B cell (primary cell): ENCODE measurements at regions not wholly inside any gene's neighbourhood (a gene's known extent, or its start where the extent isn't known, plus 50 kb on each side); places are given as distances from the start of the nearest gene placed in this dataset.

Experiments
- ATAC-seq: fragments of 200-7000 bp; cut with Tn5 transposase; one replicate; pipeline ENCODE4 v1.10.0; 2021; ENCODE audit warnings: low read depth, mild to moderate bottlenecking, moderate number of reproducible peaks, moderate library complexity
- CTCF ChIA-PET: fragments of 350-600 bp; sonication (Branson Sonifier 250); formaldehyde crosslinking; loops from one replicate; lab custom pipeline; 2021; ENCODE audit warnings: antibody characterized with exemption, inconsistent platforms; lab: Charles Lee
- POLR2A ChIA-PET: fragments of 350-600 bp; sonication (Branson Sonifier 250); formaldehyde crosslinking; loops from one replicate; lab custom pipeline; 2021; ENCODE audit warnings: antibody characterized with exemption; lab: Charles Lee
- DNase-seq: peaks from one replicate; pipeline ENCODE4 v3.0.0; 2013
- H2AFZ ChIP-seq: 2 replicates; pipeline ENCODE4 v1.6.1; 2012; ENCODE audit warnings: mild to moderate bottlenecking, low read depth, low read length; ENCODE audit not compliant: insufficient read depth, poor library complexity, severe bottlenecking
- H3K27ac ChIP-seq, 2 donors: 1 replicate in 1 of 2; 2 replicates in 1 of 2; pipeline ENCODE4 v1.5.1; 2012 to 2013; ENCODE audit warnings: low read length in 2 of 2, mild to moderate bottlenecking in 2 of 2, moderate library complexity in 1 of 2
- H3K27me3 ChIP-seq, 4 experiments: fragments of 200-600 bp in 1 of 4; sonication (generic) in 1 of 4; replicated peaks in 1 of 4; 1 replicate in 2 of 4; 2 replicates in 2 of 4; pipeline versions ENCODE4 v1.6.1 to v1.7.0; 2013 to 2016; ENCODE audit warnings: low read length in 3 of 4, mild to moderate bottlenecking in 2 of 4, mixed read lengths in 1 of 4, moderate library complexity in 1 of 4; ENCODE audit not compliant: insufficient read depth in 4 of 4, control insufficient read depth in 3 of 4; ENCODE audit errors: control extremely low read depth in 1 of 4
- H3K36me3 ChIP-seq, 2 experiments: replicated peaks in 1 of 2; 1 replicate in 1 of 2; 2 replicates in 1 of 2; pipeline versions ENCODE4 v1.6.1 to v1.7.1; 2013; ENCODE audit warnings: low read length in 1 of 2; ENCODE audit not compliant: insufficient read depth in 2 of 2, control insufficient read depth in 1 of 2; ENCODE audit errors: control extremely low read depth in 1 of 2, extremely low read depth in 1 of 2
- H3K4me1 ChIP-seq, 2 donors: fragments of 200-600 bp in 1 of 2; sonication (generic) in 1 of 2; 1 replicate in 1 of 2; 2 replicates in 1 of 2; pipeline versions ENCODE4 v1.5.1 to v1.6.1; 2013 to 2017; ENCODE audit warnings: low read length in 2 of 2; ENCODE audit not compliant: control insufficient read depth in 2 of 2, insufficient read depth in 2 of 2
- H3K4me2 ChIP-seq: replicated peaks from 2 replicates; pipeline ENCODE3; 2012; ENCODE audit warnings: mild to moderate bottlenecking, low read depth, low read length; ENCODE audit not compliant: poor library complexity, severe bottlenecking
- H3K4me3 ChIP-seq, 5 experiments: fragments of 200-600 bp in 1 of 5; sonication (generic) in 1 of 5; 1 replicate in 3 of 5; 2 replicates in 2 of 5; pipeline versions ENCODE4 v1.5.1 to v1.7.0; 2011 to 2016; ENCODE audit warnings: low read length in 4 of 5, mild to moderate bottlenecking in 4 of 5, low read depth in 2 of 5, control low read depth in 1 of 5, moderate library complexity in 1 of 5; ENCODE audit not compliant: insufficient read depth in 1 of 5; ENCODE audit errors: control extremely low read depth in 1 of 5, extremely low read depth in 1 of 5
- H3K79me2 ChIP-seq: fragments of 200-600 bp; sonication (generic); one replicate; pipeline ENCODE4 v1.6.0; 2016; ENCODE audit warnings: low read length; ENCODE audit not compliant: control insufficient read depth, insufficient read depth
- H3K9ac ChIP-seq: fragments of 200-600 bp; sonication (generic); 2 replicates; pipeline ENCODE4 v1.6.1; 2017; ENCODE audit warnings: mild to moderate bottlenecking, low read length, moderate library complexity
- H3K9me3 ChIP-seq, 3 donors: one replicate each; pipeline versions ENCODE4 v1.6.1 to v1.7.1; 2013; ENCODE audit warnings: low read length in 2 of 3; ENCODE audit not compliant: control insufficient read depth in 2 of 3, insufficient read depth in 1 of 3; ENCODE audit errors: control extremely low read depth in 1 of 3
- H4K20me1 ChIP-seq: 2 replicates; pipeline ENCODE4 v1.6.0; 2012; ENCODE audit warnings: mild to moderate bottlenecking, low read length; ENCODE audit not compliant: insufficient read depth, control insufficient read depth, poor library complexity, severe bottlenecking
- H3K27ac Mint-ChIP-seq: one replicate; pipeline ENCODE4 v1.8.0; 2021; ENCODE audit warnings: mixed read lengths
- H3K27me3 Mint-ChIP-seq: one replicate; pipeline ENCODE4 v1.8.0; 2021; ENCODE audit warnings: mixed read lengths
- H3K4me1 Mint-ChIP-seq: one replicate; pipeline ENCODE4 v1.8.0; 2021; ENCODE audit warnings: mixed read lengths
- H3K4me3 Mint-ChIP-seq: one replicate; pipeline ENCODE4 v1.8.0; 2021; ENCODE audit warnings: mixed read lengths
- H3K9me3 Mint-ChIP-seq: one replicate; pipeline ENCODE4 v1.8.0; 2022; ENCODE audit warnings: mixed read lengths; ENCODE audit not compliant: insufficient read depth
- EZH2 ChIP-seq: IDR thresholded peaks from 2 replicates; pipeline ENCODE4 v1.6.1; 2012; ENCODE audit warnings: borderline replicate concordance, low read depth, mild to moderate bottlenecking, moderate library complexity, low read length; ENCODE audit not compliant: insufficient read depth, poor library complexity, severe bottlenecking
- WGBS: methylation state at CpG from one replicate; pipeline ENCODE4 v1.1.5; 2013; ENCODE audit warnings: missing lambda C conversion rate; ENCODE audit not compliant: insufficient coverage; 5-methylcytosine and 5-hydroxymethylcytosine counted together
- intact Hi-C: fragments of 100-400 bp; cut with micrococcal nuclease; formaldehyde crosslinking; loops from one replicate; pipeline ENCODE4 v1.10.0; 2022
- TF ChIP-seq, protein P1 (sequence below): fragments of 200-600 bp; IDR thresholded peaks from one replicate; pipeline ENCODE4 v1.8.0; 2022; ENCODE audit warnings: antibody characterized with exemption, mild to moderate bottlenecking

DNA sequence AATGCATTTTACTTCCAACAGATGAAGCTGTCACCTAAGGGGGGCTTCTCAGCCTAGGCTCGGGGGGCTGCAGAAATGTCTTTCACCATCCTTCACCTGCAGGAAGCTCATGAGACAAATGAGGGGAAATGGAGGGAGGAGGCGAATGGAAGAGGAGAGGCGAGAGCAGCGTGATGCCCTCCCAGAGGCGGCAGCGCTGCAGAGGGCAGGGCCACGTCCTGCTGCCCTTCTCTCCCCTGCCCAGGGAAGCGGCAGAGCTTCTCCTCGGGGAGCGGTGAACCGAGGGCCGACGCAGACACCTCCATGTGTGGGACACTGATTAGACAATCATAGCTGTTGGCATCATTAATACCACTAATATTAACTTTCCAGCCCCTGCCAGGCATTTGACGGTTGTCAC is 78.3 kb downstream of the SERPINA3 start:
- Mint-ChIP-seq H3K27ac (no peak overlapping the region), H3K9me3 (no peaks in the 10 kb centered on the region), H3K4me1 (no peaks in the 10 kb centered on the region), H3K27me3 (peaks cover 6% of the 10 kb centered on the region), H3K4me3 (no peak overlapping the region)
- Histone ChIP-seq H3K27me3 (peaks cover 0 to 2% (median 0%) of the 10 kb centered on the region in 4 experiments), H3K9me3 (no peaks in the 10 kb centered on the region), H3K9ac (no peak overlapping the region), H3K4me3 (no peak overlapping the region), H3K27ac (no peak overlapping the region), H3K4me1 (no peaks in the 10 kb centered on the region), H3K4me2 (no peak overlapping the region), H3K36me3 (no peaks in the 10 kb centered on the region), H3K79me2 (no peaks in the 10 kb centered on the region), H4K20me1 (no peaks in the 10 kb centered on the region), H2AFZ (no peak overlapping the region)
- intact Hi-C loops: loop anchor here (5.0 kb wide), 1 partner anchor 1302 kb away; no protein-coding TSS in a partner anchor
- no peak for DNase-seq
- TF ChIP-seq, protein P1, sequence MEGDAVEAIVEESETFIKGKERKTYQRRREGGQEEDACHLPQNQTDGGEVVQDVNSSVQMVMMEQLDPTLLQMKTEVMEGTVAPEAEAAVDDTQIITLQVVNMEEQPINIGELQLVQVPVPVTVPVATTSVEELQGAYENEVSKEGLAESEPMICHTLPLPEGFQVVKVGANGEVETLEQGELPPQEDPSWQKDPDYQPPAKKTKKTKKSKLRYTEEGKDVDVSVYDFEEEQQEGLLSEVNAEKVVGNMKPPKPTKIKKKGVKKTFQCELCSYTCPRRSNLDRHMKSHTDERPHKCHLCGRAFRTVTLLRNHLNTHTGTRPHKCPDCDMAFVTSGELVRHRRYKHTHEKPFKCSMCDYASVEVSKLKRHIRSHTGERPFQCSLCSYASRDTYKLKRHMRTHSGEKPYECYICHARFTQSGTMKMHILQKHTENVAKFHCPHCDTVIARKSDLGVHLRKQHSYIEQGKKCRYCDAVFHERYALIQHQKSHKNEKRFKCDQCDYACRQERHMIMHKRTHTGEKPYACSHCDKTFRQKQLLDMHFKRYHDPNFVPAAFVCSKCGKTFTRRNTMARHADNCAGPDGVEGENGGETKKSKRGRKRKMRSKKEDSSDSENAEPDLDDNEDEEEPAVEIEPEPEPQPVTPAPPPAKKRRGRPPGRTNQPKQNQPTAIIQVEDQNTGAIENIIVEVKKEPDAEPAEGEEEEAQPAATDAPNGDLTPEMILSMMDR: no peak
- TF ChIP-seq EZH2: no peak
- no peak for ATAC-seq
- 66% methylated on average over 12 of the region's 14 CpGs for WGBS
- CTCF ChIA-PET: no interaction called here
- POLR2A ChIA-PET: no interaction called here

DNA sequence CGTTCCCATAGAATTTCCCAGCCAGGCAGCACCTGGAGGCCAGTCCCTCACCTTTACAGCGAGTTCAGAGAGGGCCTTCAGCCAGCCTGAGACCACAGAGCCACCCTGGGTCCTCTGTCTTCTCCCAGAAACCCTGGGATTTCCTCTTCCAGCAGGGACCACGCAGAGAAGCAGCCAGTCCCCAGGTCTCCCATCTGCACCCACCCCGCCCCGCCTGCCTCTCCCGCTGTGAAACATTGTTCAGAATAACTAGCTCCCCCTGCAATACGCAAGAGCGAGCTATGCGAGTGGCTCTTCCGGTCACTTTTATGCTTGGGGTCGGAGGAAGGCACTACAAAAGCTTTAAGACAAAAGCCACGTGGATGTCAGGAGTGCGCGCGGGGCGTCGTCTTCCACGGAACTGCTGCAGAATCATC is 77.8 kb downstream of the SERPINA3 start:
- DNase-seq (no peak), ATAC-seq (no peak)
- Mint-ChIP-seq H3K4me1 (no peaks in the 10 kb centered on the region), H3K9me3 (no peaks in the 10 kb centered on the region), H3K27me3 (peaks cover 6% of the 10 kb centered on the region), H3K27ac (no peak overlapping the region), H3K4me3 (no peak overlapping the region)
- no peaks in the 10 kb centered on the region for H3K36me3 ChIP-seq
- H3K4me1 ChIP-seq: no peaks in the 10 kb centered on the region
- peak overlapping the region; percentile 14 for H2AFZ ChIP-seq
- ChIA-PET CTCF (interaction anchor here (0.8 kb wide), 1 partner anchor 671 kb away, joined by 3 read pairs; no protein-coding TSS in a partner anchor), POLR2A (no interaction called here)
- intact Hi-C loops: loop anchor here (5.0 kb wide), 3 partner anchors 507 to 1302 kb away; no protein-coding TSS in a partner anchor
- TF ChIP-seq, protein P1: no peak
- no peak for TF ChIP-seq EZH2
- no peak overlapping the region for H3K4me3 ChIP-seq
- no peak overlapping the region for H3K9ac ChIP-seq
- H3K27ac ChIP-seq: no peak overlapping the region
- peak overlapping the region; percentile 1 for H3K4me2 ChIP-seq
- H3K79me2 ChIP-seq: no peaks in the 10 kb centered on the region
- no peaks in the 10 kb centered on the region for H3K9me3 ChIP-seq
- 54% methylated on average over 17 of the region's 18 CpGs for WGBS
- H4K20me1 ChIP-seq: no peaks in the 10 kb centered on the region
- peaks cover 0 to 2% (median 0%) of the 10 kb centered on the region in 4 experiments for H3K27me3 ChIP-seq
